ES-I3 (cell line): ENCODE measurements at regions not wholly inside any gene's neighbourhood (a gene's known extent, or its start where the extent isn't known, plus 50 kb on each side); places are given as distances from the start of the nearest gene placed in this dataset.

Source experiments
- H3K36me3 ChIP-seq: 2 replicates; pipeline ENCODE4 v1.6.1; 2013; ENCODE audit warnings: mild to moderate bottlenecking, low read length, control low read depth, moderate library complexity; ENCODE audit not compliant: insufficient read depth
- H3K4me1 ChIP-seq: 2 replicates; pipeline ENCODE4 v1.6.1; 2013; ENCODE audit warnings: mild to moderate bottlenecking, control low read depth, low read length; ENCODE audit not compliant: insufficient read depth
- H3K9ac ChIP-seq: 2 replicates; pipeline ENCODE4 v1.6.1; 2013; ENCODE audit warnings: low read depth, mild to moderate bottlenecking, low read length, moderate library complexity
- H3K9me3 ChIP-seq: 2 replicates; pipeline ENCODE4 v1.6.1; 2013; ENCODE audit warnings: mild to moderate bottlenecking, low read length, moderate library complexity; ENCODE audit not compliant: control insufficient read depth, insufficient read depth

GRCh38 chr11:39462506-39462905 lies 1996.9 kb downstream of the LRRC4C start:
- no peaks in the 10 kb centered on the region for H3K36me3 ChIP-seq
- no peaks in the 10 kb centered on the region for H3K9me3 ChIP-seq
- no peak overlapping the region for H3K9ac ChIP-seq
- no peaks in the 10 kb centered on the region for H3K4me1 ChIP-seq

GRCh38 chr11:39461066-39461465 lies 1998.4 kb downstream of the LRRC4C start:
- no peaks in the 10 kb centered on the region for H3K9me3 ChIP-seq
- H3K36me3 ChIP-seq: no peaks in the 10 kb centered on the region
- H3K4me1 ChIP-seq: no peaks in the 10 kb centered on the region
- H3K9ac ChIP-seq: no peak overlapping the region

- H3K36me3 ChIP-seq: no peaks in the 10 kb centered on the region
- H3K9me3 ChIP-seq: no peaks in the 10 kb centered on the region
- no peak overlapping the region for H3K9ac ChIP-seq
- no peaks in the 10 kb centered on the region for H3K4me1 ChIP-seq
Observed at GRCh38 chr11:39459606-39460005, 1999.8 kb downstream of the LRRC4C start.

DNA sequence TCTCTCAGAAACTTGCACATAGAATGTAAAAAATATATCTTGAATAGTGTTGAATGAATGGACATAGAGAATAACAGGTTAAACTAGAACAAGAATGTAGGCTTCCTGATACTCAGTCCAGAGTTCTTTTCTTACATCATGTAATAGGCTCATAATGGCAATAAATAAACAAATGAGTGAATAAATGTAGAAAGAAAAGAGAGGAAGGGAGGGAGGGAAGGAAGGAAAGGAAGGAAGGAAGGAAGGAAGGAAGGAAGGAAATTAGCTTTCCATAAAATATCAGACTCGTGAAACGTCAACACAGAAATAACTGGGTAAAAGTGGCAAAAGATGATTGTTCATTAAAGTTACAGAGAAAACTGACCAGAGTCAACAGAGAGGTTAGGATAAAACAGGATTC lies 2001.0 kb downstream of the LRRC4C start:
- Histone ChIP-seq H3K4me1 (no peaks in the 10 kb centered on the region), H3K36me3 (no peaks in the 10 kb centered on the region), H3K9me3 (no peaks in the 10 kb centered on the region), H3K9ac (no peak overlapping the region)

GRCh38 chr11:39443424-39444022 lies 2015.9 kb downstream of the LRRC4C start:
- H3K9ac ChIP-seq: no peak overlapping the region
- no peaks in the 10 kb centered on the region for H3K4me1 ChIP-seq
- H3K36me3 ChIP-seq: no peaks in the 10 kb centered on the region
- H3K9me3 ChIP-seq: no peaks in the 10 kb centered on the region; the same call in 1 of the 2 replicates

DNA sequence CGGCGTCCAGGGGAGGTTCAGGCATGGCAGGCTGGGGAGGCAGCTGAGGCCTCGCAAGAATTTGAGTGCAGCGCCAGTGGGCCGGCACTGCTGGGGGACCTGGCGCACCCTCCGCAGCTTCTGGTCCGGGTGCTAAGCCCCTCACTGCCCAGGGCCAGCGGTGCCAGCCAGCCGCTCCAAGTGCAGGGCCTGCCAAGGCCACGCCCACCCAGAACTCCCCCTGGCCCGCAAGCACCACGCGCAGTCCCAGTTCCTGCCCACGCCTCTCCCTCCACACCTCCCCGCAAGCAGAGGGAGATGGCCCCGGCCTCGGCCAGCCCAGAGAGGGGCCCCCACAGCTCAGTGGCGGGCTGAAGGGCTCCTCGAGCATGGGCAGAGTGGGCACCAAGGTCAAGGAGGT lies 2017.3 kb downstream of the LRRC4C start:
- H3K9me3 ChIP-seq: no peaks in the 10 kb centered on the region; the same call in 1 of the 2 replicates
- no peak overlapping the region for H3K9ac ChIP-seq
- H3K4me1 ChIP-seq: no peaks in the 10 kb centered on the region
- H3K36me3 ChIP-seq: no peaks in the 10 kb centered on the region

GRCh38 chr11:39435641-39436040 lies 2023.8 kb downstream of the LRRC4C start:
- Histone ChIP-seq H3K9ac (no peak overlapping the region), H3K36me3 (no peaks in the 10 kb centered on the region), H3K9me3 (no peaks in the 10 kb centered on the region), H3K4me1 (no peaks in the 10 kb centered on the region)

DNA sequence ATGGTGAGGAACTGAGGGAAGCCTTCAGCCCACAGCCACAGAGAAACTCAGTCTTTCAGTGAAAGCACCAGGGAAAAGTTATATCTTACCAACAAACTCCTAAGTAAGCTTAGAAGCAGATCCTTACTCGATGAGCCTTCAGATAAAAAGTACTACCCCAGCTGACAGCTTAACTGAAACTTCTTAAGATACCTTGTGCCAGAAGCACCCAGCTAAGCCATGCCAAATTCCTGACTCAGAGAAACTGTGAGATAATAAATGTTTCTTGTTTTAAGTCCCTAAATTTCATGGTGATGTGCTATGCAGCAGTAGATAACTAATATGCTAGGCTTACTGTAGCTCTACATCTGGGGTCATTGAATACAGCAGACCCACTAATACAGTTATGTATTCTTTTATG lies 2025.0 kb downstream of the LRRC4C start:
- H3K9ac ChIP-seq: no peak overlapping the region
- no peaks in the 10 kb centered on the region for H3K9me3 ChIP-seq

DNA sequence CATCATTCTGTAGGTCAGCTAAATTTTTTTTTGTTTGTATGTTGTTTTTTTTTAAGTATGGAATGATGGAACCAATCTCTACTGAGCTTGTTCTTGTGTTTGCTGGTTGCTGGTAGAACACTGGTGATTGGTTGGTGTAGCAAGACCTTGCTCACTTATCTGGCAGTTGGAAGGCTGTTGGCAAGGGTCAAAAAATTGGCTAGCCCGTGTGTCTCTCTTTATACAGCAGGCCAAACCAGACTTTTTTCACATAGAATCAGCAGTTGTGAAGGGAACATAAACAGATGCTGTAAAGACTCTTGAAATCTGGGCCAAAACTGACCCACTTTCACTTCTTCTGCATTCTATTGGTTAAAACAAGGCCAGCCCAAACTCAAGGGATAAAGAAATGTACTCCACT lies 2026.5 kb downstream of the LRRC4C start:
- Histone ChIP-seq H3K36me3 (no peaks in the 10 kb centered on the region), H3K9me3 (no peaks in the 10 kb centered on the region), H3K9ac (no peak overlapping the region), H3K4me1 (no peaks in the 10 kb centered on the region)

More for the DNA sequence above, 2025.0 kb downstream of the LRRC4C start:
- no peaks in the 10 kb centered on the region for H3K36me3 ChIP-seq
- no peaks in the 10 kb centered on the region for H3K4me1 ChIP-seq

GRCh38 chr11:39425226-39425625 lies 2034.2 kb downstream of the LRRC4C start:
- Histone ChIP-seq H3K36me3 (no peaks in the 10 kb centered on the region), H3K9me3 (no peaks in the 10 kb centered on the region), H3K9ac (no peak overlapping the region)

GRCh38 chr11:39412117-39412516 lies 2047.3 kb downstream of the LRRC4C start:
- Histone ChIP-seq H3K9me3 (no peaks in the 10 kb centered on the region), H3K36me3 (no peaks in the 10 kb centered on the region), H3K4me1 (no peaks in the 10 kb centered on the region), H3K9ac (no peak overlapping the region)

More at GRCh38 chr11:39425226-39425625, 2034.2 kb downstream of the LRRC4C start:
- no peaks in the 10 kb centered on the region for H3K4me1 ChIP-seq

GRCh38 chr11:39385911-39386310 lies 2073.5 kb downstream of the LRRC4C start:
- Histone ChIP-seq H3K9me3 (peaks cover 3% of the 10 kb centered on the region), H3K9ac (no peak overlapping the region)

DNA sequence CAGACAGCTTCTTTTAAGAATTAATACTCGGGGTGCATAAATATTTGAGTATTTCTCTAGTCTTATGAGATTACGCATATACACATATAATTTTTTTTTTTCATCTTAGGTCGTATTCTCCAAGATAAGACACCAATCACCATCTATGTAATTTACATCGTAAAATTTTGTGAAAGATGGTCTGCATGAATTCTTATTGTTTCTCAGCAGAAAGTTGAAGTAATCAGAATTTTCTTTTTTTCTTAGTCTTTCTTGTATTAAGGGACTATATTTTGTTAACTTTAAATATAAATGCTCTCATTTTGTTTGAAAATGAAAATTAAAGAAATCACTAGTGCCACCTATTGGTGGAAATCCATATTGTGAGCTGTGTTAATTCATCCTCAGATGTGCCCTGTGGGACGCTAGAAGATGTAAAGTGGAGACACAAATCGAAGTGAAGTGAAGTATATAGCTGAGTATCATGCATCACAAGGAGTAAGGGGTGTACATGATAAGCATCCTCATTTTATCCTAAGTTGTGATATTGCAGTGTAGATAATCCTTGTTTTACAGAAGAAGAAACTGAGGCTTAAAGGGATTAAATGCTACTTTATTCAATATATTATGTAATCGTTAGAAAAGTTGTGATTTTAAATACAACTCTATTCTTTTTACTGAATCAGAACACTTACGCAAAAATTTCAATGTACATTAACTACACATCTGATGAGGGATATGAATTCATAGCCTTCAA lies 2084.3 kb downstream of the LRRC4C start:
- no peaks in the 10 kb centered on the region for H3K9me3 ChIP-seq
- no peak overlapping the region for H3K9ac ChIP-seq
- no peaks in the 10 kb centered on the region for H3K4me1 ChIP-seq
- no peaks in the 10 kb centered on the region for H3K36me3 ChIP-seq

More at GRCh38 chr11:39385911-39386310, 2073.5 kb downstream of the LRRC4C start:
- H3K4me1 ChIP-seq: no peaks in the 10 kb centered on the region
- no peaks in the 10 kb centered on the region for H3K36me3 ChIP-seq

GRCh38 chr11:39367534-39367933 lies 2091.9 kb downstream of the LRRC4C start:
- Histone ChIP-seq H3K36me3 (no peaks in the 10 kb centered on the region; the same call in 1 of the 2 replicates), H3K4me1 (no peaks in the 10 kb centered on the region), H3K9me3 (no peaks in the 10 kb centered on the region; the same call in 1 of the 2 replicates)

GRCh38 chr11:39365809-39366436 lies 2093.5 kb downstream of the LRRC4C start:
- no peak overlapping the region for H3K9ac ChIP-seq
- no peaks in the 10 kb centered on the region; the same call in 1 of the 2 replicates for H3K9me3 ChIP-seq
- no peaks in the 10 kb centered on the region for H3K4me1 ChIP-seq
- H3K36me3 ChIP-seq: no peaks in the 10 kb centered on the region; the same call in 1 of the 2 replicates

More at GRCh38 chr11:39367534-39367933, 2091.9 kb downstream of the LRRC4C start:
- no peak overlapping the region for H3K9ac ChIP-seq
